RWPE1 (cell line): ENCODE measurements at regions not wholly inside any gene's neighbourhood (a gene's known extent, or its start where the extent isn't known, plus 50 kb on each side); places are given as distances from the start of the nearest gene placed in this dataset.

Experiments
- CTCF ChIA-PET: fragments of 350-600 bp; sonication (Branson Sonifier 250); formaldehyde crosslinking; extraction: SDS; loops from one replicate; lab custom pipeline; 2021; lab: Yijun Ruan, JAX
- POLR2A ChIA-PET: fragments of 400-600 bp; formaldehyde crosslinking; extraction: SDS; loops from one replicate; lab custom pipeline; 2020; ENCODE audit warnings: antibody characterized with exemption; ENCODE audit not compliant: low non-redundant PET; lab: Yijun Ruan, JAX
- DNase-seq: peaks from one replicate; pipeline ENCODE4 v3.0.0; 2012; ENCODE audit warnings: low spot score
- H3K27ac ChIP-seq: fragments of 450-650 bp; 2 replicates; pipeline ENCODE4 v1.5.1; 2017
- CTCF ChIP-seq: fragments of 450-650 bp; conservative IDR thresholded peaks from 2 replicates; pipeline ENCODE4 v1.5.1; 2017; ENCODE audit warnings: low read depth, mild to moderate bottlenecking

- POLR2A ChIA-PET = no interaction called here
- CTCF ChIA-PET = no interaction called here
Measured at GRCh38 chr2:129587426-129588064, 391.9 kb upstream of the RAB6C start.

GRCh38 chr2:129604560-129604959 lies 374.9 kb upstream of the RAB6C start:
- DNase-seq = no peak
- TF ChIP-seq CTCF = no peak
- POLR2A ChIA-PET = no interaction called here
- CTCF ChIA-PET = interaction anchor here (0.6 kb wide), 1 partner anchor 168 kb away, joined by 3 read pairs; no protein-coding TSS in a partner anchor
- H3K27ac ChIP-seq = no peak overlapping the region

More at GRCh38 chr2:129587426-129588064, 391.9 kb upstream of the RAB6C start:
- no peak overlapping the region for H3K27ac ChIP-seq
- no peak for DNase-seq
- TF ChIP-seq CTCF = no peak

DNA sequence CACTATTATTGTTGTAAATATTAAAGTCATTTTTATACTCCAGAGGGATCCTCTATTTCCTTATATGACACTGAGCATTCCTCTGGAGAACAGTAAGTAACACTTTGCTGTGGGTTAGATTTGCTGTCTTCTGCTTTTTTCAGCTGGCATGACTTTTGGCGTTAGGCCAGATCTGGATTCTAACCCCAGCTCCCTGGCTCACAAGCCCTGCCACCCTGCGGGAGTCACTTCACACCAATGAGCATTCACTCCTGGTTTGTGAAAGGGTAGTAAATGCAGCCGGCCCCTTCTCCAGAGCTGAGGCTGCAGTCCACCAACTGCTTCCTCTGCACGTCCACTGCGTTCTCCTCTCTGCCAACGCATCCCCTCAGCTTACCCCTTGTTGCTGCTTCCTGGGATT lies 373.8 kb upstream of the RAB6C start:
- DNase-seq = no peak
- CTCF ChIA-PET = no interaction called here
- POLR2A ChIA-PET = no interaction called here
- no peak overlapping the region for H3K27ac ChIP-seq
- no peak for TF ChIP-seq CTCF

- no peak for DNase-seq
- ChIA-PET CTCF (interaction anchor here (0.7 kb wide), 1 partner anchor 61 kb away, joined by 3 read pairs; no protein-coding TSS in a partner anchor), POLR2A (no interaction called here)
- TF ChIP-seq CTCF = no peak
- no peak overlapping the region for H3K27ac ChIP-seq
Measured at GRCh38 chr2:129606496-129607270, 372.8 kb upstream of the RAB6C start.

GRCh38 chr2:129609224-129609623 lies 370.2 kb upstream of the RAB6C start:
- CTCF ChIA-PET = no interaction called here
- POLR2A ChIA-PET = no interaction called here
- no peak for TF ChIP-seq CTCF

DNA sequence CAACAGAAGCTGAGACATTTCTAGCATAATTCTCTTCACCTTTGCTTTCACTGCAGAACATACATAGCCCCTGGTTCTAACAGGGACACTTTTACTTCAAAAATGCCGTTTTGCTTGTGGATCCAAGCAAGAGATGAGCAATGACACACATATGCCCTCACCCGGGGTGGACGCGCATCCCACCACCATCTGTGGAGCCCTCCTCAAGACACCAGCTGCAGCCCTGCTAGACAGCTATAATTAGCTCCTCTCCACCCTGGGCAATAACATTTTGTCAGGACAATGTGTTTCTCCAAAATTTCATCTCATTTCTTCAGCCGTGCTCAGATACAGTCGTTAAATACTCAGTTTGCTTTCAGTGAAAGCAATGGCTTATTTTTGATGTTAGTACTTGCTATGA lies 368.7 kb upstream of the RAB6C start:
- DNase-seq = no peak
- ChIA-PET POLR2A (no interaction called here), CTCF (no interaction called here)
- TF ChIP-seq CTCF = no peak
- H3K27ac ChIP-seq = no peak overlapping the region

More at GRCh38 chr2:129609224-129609623, 370.2 kb upstream of the RAB6C start:
- DNase-seq = no peak
- H3K27ac ChIP-seq = no peak overlapping the region
